ENCODE measurements at regions not wholly inside any gene's neighbourhood (a gene's known extent, or its start where the extent isn't known, plus 50 kb on each side); places are given as distances from the start of the nearest gene placed in this dataset.

- H3K79me1 ChIP-seq (ENCODE audit: low read depth, low read length) = no peaks in the 10 kb centered on the region
- peak overlapping the region; percentile 8 for H3K4ac ChIP-seq (ENCODE audit: low read length)
- H3K36me3 ChIP-seq (replicated peaks in 1 of 2; ENCODE audit: control insufficient read depth in 2 of 2, insufficient read depth in 2 of 2, low read length in 2 of 2) = no peaks in the 10 kb centered on the region
- no peak overlapping the region for H2BK5ac ChIP-seq (ENCODE audit: low read length)
- WGBS, 2 donors (ENCODE audit: extremely low coverage in 2 of 2, insufficient read length in 2 of 2, insufficient replicate concordance in 1 of 2) = no CpG with 5 or more reads among the region's 4 CpGs
- H2BK12ac ChIP-seq (ENCODE audit: low read length) = no peak overlapping the region
- H4K8ac ChIP-seq (ENCODE audit: low read depth, low read length) = no peak overlapping the region
- no peak overlapping the region for H3K14ac ChIP-seq (ENCODE audit: low read length)
- no peak overlapping the region for H4K91ac ChIP-seq (ENCODE audit: low read depth, low read length, poor library complexity)
- H3K18ac ChIP-seq (ENCODE audit: low read length) = no peak overlapping the region
- H2AFZ ChIP-seq (ENCODE audit: low read length) = no peak overlapping the region
- H2BK120ac ChIP-seq (ENCODE audit: low read depth, low read length) = no peak overlapping the region
- no peaks in the 10 kb centered on the region for H3K27me3 ChIP-seq (ENCODE audit: control insufficient read depth in 3 of 3, insufficient read depth in 3 of 3, low read depth in 1 of 3, low read length in 3 of 3)
- no peak overlapping the region for H3K9ac ChIP-seq (ENCODE audit: low read depth, low read length, poor library complexity)
- H3K23ac ChIP-seq (ENCODE audit: low read depth, low read length, poor library complexity) = no peak overlapping the region
- H2AK5ac ChIP-seq (ENCODE audit: low read depth, low read length) = no peak overlapping the region
- DNase-seq (ENCODE audit: low spot score) = no peak
- H3K4me1 ChIP-seq (ENCODE audit: control insufficient read depth in 2 of 2, insufficient read depth in 1 of 2, low read depth in 1 of 2, low read length in 2 of 2) = peaks cover 14 to 26% of the 10 kb centered on the region in 2 donors
- no peak overlapping the region for H3K27ac ChIP-seq (replicated peaks; ENCODE audit: low read length)
- no peak overlapping the region for H3K4me2 ChIP-seq (ENCODE audit: insufficient read depth, low read length, poor library complexity, severe bottlenecking)
- peaks cover 2 to 8% of the 10 kb centered on the region in 2 donors for H3K9me3 ChIP-seq (replicated peaks in 1 of 2; ENCODE audit: control insufficient read depth in 2 of 2, insufficient read depth in 1 of 2, low read depth in 1 of 2, low read length in 2 of 2)
- no peak overlapping the region for H2BK15ac ChIP-seq (ENCODE audit: low read length)
- H3K4me3 ChIP-seq (ENCODE audit: low read length in 2 of 2) = no peak overlapping the region
Observed at GRCh38 chr2:111698089-111698488, 185.9 kb downstream of the ANAPC1 start.

- H3K14ac ChIP-seq (ENCODE audit: low read length) = no peak overlapping the region
- no peaks in the 10 kb centered on the region for H3K27me3 ChIP-seq (ENCODE audit: control insufficient read depth in 3 of 3, insufficient read depth in 3 of 3, low read depth in 1 of 3, low read length in 3 of 3)
- no peak overlapping the region for H3K4ac ChIP-seq (ENCODE audit: low read length)
- H3K18ac ChIP-seq (ENCODE audit: low read length) = peak overlapping the region; percentile 68
- H3K4me3 ChIP-seq (ENCODE audit: low read length in 2 of 2) = no peak overlapping the region
- H3K23ac ChIP-seq (ENCODE audit: low read depth, low read length, poor library complexity) = no peak overlapping the region
- peaks cover 21 to 33% of the 10 kb centered on the region in 2 donors for H3K4me1 ChIP-seq (ENCODE audit: control insufficient read depth in 2 of 2, insufficient read depth in 1 of 2, low read depth in 1 of 2, low read length in 2 of 2)
- H4K91ac ChIP-seq (ENCODE audit: low read depth, low read length, poor library complexity) = no peak overlapping the region
- no peak for DNase-seq (ENCODE audit: low spot score)
- H2BK15ac ChIP-seq (ENCODE audit: low read length) = no peak overlapping the region
- H3K36me3 ChIP-seq (replicated peaks in 1 of 2; ENCODE audit: control insufficient read depth in 2 of 2, insufficient read depth in 2 of 2, low read length in 2 of 2) = no peaks in the 10 kb centered on the region
- H3K27ac ChIP-seq (replicated peaks; ENCODE audit: low read length) = no peak overlapping the region
- no peaks in the 10 kb centered on the region for H3K79me1 ChIP-seq (ENCODE audit: low read depth, low read length)
- no peak overlapping the region for H2BK5ac ChIP-seq (ENCODE audit: low read length)
- no peak overlapping the region for H3K4me2 ChIP-seq (ENCODE audit: insufficient read depth, low read length, poor library complexity, severe bottlenecking)
- H4K8ac ChIP-seq (ENCODE audit: low read depth, low read length) = no peak overlapping the region
- H2BK120ac ChIP-seq (ENCODE audit: low read depth, low read length) = no peak overlapping the region
- H2AFZ ChIP-seq (ENCODE audit: low read length) = peak overlapping the region; percentile 63
- H2AK5ac ChIP-seq (ENCODE audit: low read depth, low read length) = peak overlapping the region; percentile 14
- peaks cover 2 to 8% of the 10 kb centered on the region in 2 donors for H3K9me3 ChIP-seq (replicated peaks in 1 of 2; ENCODE audit: control insufficient read depth in 2 of 2, insufficient read depth in 1 of 2, low read depth in 1 of 2, low read length in 2 of 2)
- H2BK12ac ChIP-seq (ENCODE audit: low read length) = peak overlapping the region; percentile 75
- no CpG with 5 or more reads among the region's 13 CpGs for WGBS, 2 donors (ENCODE audit: extremely low coverage in 2 of 2, insufficient read length in 2 of 2, insufficient replicate concordance in 1 of 2)
- no peak overlapping the region for H3K9ac ChIP-seq (ENCODE audit: low read depth, low read length, poor library complexity)
Observed at GRCh38 chr2:111698743-111699554, 185.0 kb downstream of the ANAPC1 start.

- no peak overlapping the region for H2AFZ ChIP-seq (ENCODE audit: low read length)
- WGBS, 2 donors (ENCODE audit: extremely low coverage in 2 of 2, insufficient read length in 2 of 2, insufficient replicate concordance in 1 of 2) = no CpG with 5 or more reads among the region's 4 CpGs
- no peak overlapping the region for H3K4ac ChIP-seq (ENCODE audit: low read length)
- peak overlapping the region; percentile 70 for H2BK12ac ChIP-seq (ENCODE audit: low read length)
- no peak overlapping the region for H3K23ac ChIP-seq (ENCODE audit: low read depth, low read length, poor library complexity)
- H2BK15ac ChIP-seq (ENCODE audit: low read length) = peak overlapping the region; percentile 26
- peaks cover 0 to under 1% of the 10 kb centered on the region in 2 donors for H3K9me3 ChIP-seq (replicated peaks in 1 of 2; ENCODE audit: control insufficient read depth in 2 of 2, insufficient read depth in 1 of 2, low read depth in 1 of 2, low read length in 2 of 2)
- peak overlapping the region; percentile 61 for H3K18ac ChIP-seq (ENCODE audit: low read length)
- no peak overlapping the region for H3K4me2 ChIP-seq (ENCODE audit: insufficient read depth, low read length, poor library complexity, severe bottlenecking)
- H3K9ac ChIP-seq (ENCODE audit: low read depth, low read length, poor library complexity) = no peak overlapping the region
- DNase-seq (ENCODE audit: low spot score) = no peak
- H3K14ac ChIP-seq (ENCODE audit: low read length) = peak overlapping the region; percentile 49
- no peaks in the 10 kb centered on the region for H3K79me1 ChIP-seq (ENCODE audit: low read depth, low read length)
- no peak overlapping the region for H2BK120ac ChIP-seq (ENCODE audit: low read depth, low read length)
- no peaks in the 10 kb centered on the region for H3K27me3 ChIP-seq (ENCODE audit: control insufficient read depth in 3 of 3, insufficient read depth in 3 of 3, low read depth in 1 of 3, low read length in 3 of 3)
- no peak overlapping the region for H2BK5ac ChIP-seq (ENCODE audit: low read length)
- no peak overlapping the region for H4K91ac ChIP-seq (ENCODE audit: low read depth, low read length, poor library complexity)
- H3K36me3 ChIP-seq (replicated peaks in 1 of 2; ENCODE audit: control insufficient read depth in 2 of 2, insufficient read depth in 2 of 2, low read length in 2 of 2) = no peaks in the 10 kb centered on the region
- no peak overlapping the region for H3K27ac ChIP-seq (replicated peaks; ENCODE audit: low read length)
- H3K4me3 ChIP-seq (ENCODE audit: low read length in 2 of 2) = no peak overlapping the region
- H3K4me1 ChIP-seq (ENCODE audit: control insufficient read depth in 2 of 2, insufficient read depth in 1 of 2, low read depth in 1 of 2, low read length in 2 of 2) = peaks cover 32 to 55% of the 10 kb centered on the region in 2 donors
- peak overlapping the region; percentile 5 for H2AK5ac ChIP-seq (ENCODE audit: low read depth, low read length)
- no peak overlapping the region for H4K8ac ChIP-seq (ENCODE audit: low read depth, low read length)
Observed at GRCh38 chr2:111701266-111701665, 182.7 kb downstream of the ANAPC1 start.

GRCh38 chr2:111701798-111702118 lies 182.2 kb downstream of the ANAPC1 start:
- Histone ChIP-seq H3K27ac (replicated peaks; ENCODE audit: low read length) (no peak overlapping the region), H3K14ac (ENCODE audit: low read length) (no peak overlapping the region), H4K8ac (ENCODE audit: low read depth, low read length) (no peak overlapping the region), H3K4me2 (ENCODE audit: insufficient read depth, low read length, poor library complexity, severe bottlenecking) (no peak overlapping the region), H3K4ac (ENCODE audit: low read length) (no peak overlapping the region), H3K36me3 (replicated peaks in 1 of 2; ENCODE audit: control insufficient read depth in 2 of 2, insufficient read depth in 2 of 2, low read length in 2 of 2) (no peaks in the 10 kb centered on the region), H4K91ac (ENCODE audit: low read depth, low read length, poor library complexity) (no peak overlapping the region), H3K9me3 (replicated peaks in 1 of 2; ENCODE audit: control insufficient read depth in 2 of 2, insufficient read depth in 1 of 2, low read depth in 1 of 2, low read length in 2 of 2) (no peaks in the 10 kb centered on the region), H2BK120ac (ENCODE audit: low read depth, low read length) (no peak overlapping the region), H3K4me1 (ENCODE audit: control insufficient read depth in 2 of 2, insufficient read depth in 1 of 2, low read depth in 1 of 2, low read length in 2 of 2) (peaks cover 37 to 58% of the 10 kb centered on the region in 2 donors), H3K23ac (ENCODE audit: low read depth, low read length, poor library complexity) (no peak overlapping the region), H2BK5ac (ENCODE audit: low read length) (no peak overlapping the region), H3K18ac (ENCODE audit: low read length) (peak overlapping the region; percentile 15), H3K27me3 (ENCODE audit: control insufficient read depth in 3 of 3, insufficient read depth in 3 of 3, low read depth in 1 of 3, low read length in 3 of 3) (no peaks in the 10 kb centered on the region), H3K9ac (ENCODE audit: low read depth, low read length, poor library complexity) (no peak overlapping the region), H2BK15ac (ENCODE audit: low read length) (peak overlapping the region; percentile 26), H3K79me1 (ENCODE audit: low read depth, low read length) (no peaks in the 10 kb centered on the region), H2AK5ac (ENCODE audit: low read depth, low read length) (peak overlapping the region; percentile 28), H2AFZ (ENCODE audit: low read length) (peak overlapping the region; percentile 85), H3K4me3 (ENCODE audit: low read length in 2 of 2) (no peak overlapping the region), H2BK12ac (ENCODE audit: low read length) (no peak overlapping the region)
- no CpG with 5 or more reads among the region's 8 CpGs for WGBS, 2 donors (ENCODE audit: extremely low coverage in 2 of 2, insufficient read length in 2 of 2, insufficient replicate concordance in 1 of 2)
- DNase-seq (ENCODE audit: low spot score) = no peak

All from neuronal stem cell (in vitro differentiated cells).